Epithelial cell of proximal tubule (primary cell): ENCODE measurements at regions not wholly inside any gene's neighbourhood (a gene's known extent, or its start where the extent isn't known, plus 50 kb on each side); places are given as distances from the start of the nearest gene placed in this dataset.
A peak's percentile ranks its signal among the peaks of the same experiment; 100 is the strongest.

Source experiments
- DNase-seq: peaks from one replicate; pipeline ENCODE4 v3.0.0-alpha.2; 2011; ENCODE audit warnings: low read depth
- H3K4me3 ChIP-seq: 2 replicates; pipeline ENCODE4 v1.5.1; 2011; ENCODE audit warnings: low read depth, mild to moderate bottlenecking, low read length
- CTCF ChIP-seq: conservative IDR thresholded peaks from 2 replicates; pipeline ENCODE4 v1.5.1; 2012; ENCODE audit warnings: low read depth, mild to moderate bottlenecking, low read length

- TF ChIP-seq CTCF = no peak
- DNase-seq = no peak
- H3K4me3 ChIP-seq = no peak overlapping the region
These were observed 352.7 kb downstream of the ARL6IP6 start for GRCh38 chr2:153071090-153071489.

- H3K4me3 ChIP-seq = no peak overlapping the region
- no peak for TF ChIP-seq CTCF
- DNase-seq = no peak
These were observed 350.5 kb downstream of the ARL6IP6 start for GRCh38 chr2:153068915-153069314.

- TF ChIP-seq CTCF = no peak
These were observed 349.6 kb downstream of the ARL6IP6 start for GRCh38 chr2:153068052-153068451.

GRCh38 chr2:153059338-153060052 is 341.1 kb downstream of the ARL6IP6 start:
- TF ChIP-seq CTCF = no peak
- H3K4me3 ChIP-seq = no peak overlapping the region
- peak; percentile 83 for DNase-seq

More at GRCh38 chr2:153068052-153068451, 349.6 kb downstream of the ARL6IP6 start:
- no peak for DNase-seq
- H3K4me3 ChIP-seq = no peak overlapping the region

GRCh38 chr2:153057743-153058142 is 339.3 kb downstream of the ARL6IP6 start:
- DNase-seq = no peak
- no peak for TF ChIP-seq CTCF
- H3K4me3 ChIP-seq = no peak overlapping the region

GRCh38 chr2:153055182-153055581 is 336.8 kb downstream of the ARL6IP6 start:
- DNase-seq = no peak
- TF ChIP-seq CTCF = no peak
- H3K4me3 ChIP-seq = no peak overlapping the region

- no peak for TF ChIP-seq CTCF
- no peak overlapping the region for H3K4me3 ChIP-seq
- DNase-seq = no peak
These were observed 334.6 kb downstream of the ARL6IP6 start for GRCh38 chr2:153052807-153053559.
